CD4-positive, alpha-beta T cell treated with Interferon alpha-2 for 1 hour (primary cell): ENCODE measurements at regions not wholly inside any gene's neighbourhood (a gene's known extent, or its start where the extent isn't known, plus 50 kb on each side); places are given as distances from the start of the nearest gene placed in this dataset.

Experiments used
- DNase-seq, 2 donors: peaks; one replicate each; pipeline ENCODE4 v3.0.0-alpha.2; 2020 to 2022

GRCh38 chr5:6193310-6193709 is 185.0 kb downstream of the MED10 start:
- no peak for DNase-seq

GRCh38 chr5:6190838-6191237 is 187.5 kb downstream of the MED10 start:
- DNase-seq = no peak

GRCh38 chr5:6188976-6189375 is 189.4 kb downstream of the MED10 start:
- DNase-seq = no peak

- DNase-seq = no peak
Observed at GRCh38 chr5:6188344-6188743, 190.0 kb downstream of the MED10 start.

- no peak for DNase-seq
Observed at GRCh38 chr5:6187501-6187900, 190.8 kb downstream of the MED10 start.

- DNase-seq = no peak
Observed at GRCh38 chr5:6185574-6185973, 192.8 kb downstream of the MED10 start.

GRCh38 chr5:6184481-6184880 is 193.9 kb downstream of the MED10 start:
- DNase-seq = no peak

- no peak for DNase-seq
Observed at GRCh38 chr5:6183391-6184390, 194.7 kb downstream of the MED10 start.

- no peak for DNase-seq
Observed at GRCh38 chr5:6182271-6182815, 196.0 kb downstream of the MED10 start.

GRCh38 chr5:6181871-6182270 is 196.5 kb downstream of the MED10 start:
- DNase-seq = no peak

GRCh38 chr5:6181147-6181729 is 197.1 kb downstream of the MED10 start:
- no peak for DNase-seq

GRCh38 chr5:6180231-6180872 is 198.0 kb downstream of the MED10 start:
- no peak for DNase-seq

GRCh38 chr5:6178846-6179532 is 199.4 kb downstream of the MED10 start:
- DNase-seq = no peak

GRCh38 chr5:6177926-6178325 is 200.4 kb downstream of the MED10 start:
- DNase-seq = no peak

GRCh38 chr5:6176102-6176693 is 202.1 kb downstream of the MED10 start:
- no peak for DNase-seq

- no peak for DNase-seq
Observed at GRCh38 chr5:6175172-6175854, 203.0 kb downstream of the MED10 start.

GRCh38 chr5:6169660-6170059 is 208.7 kb downstream of the MED10 start:
- DNase-seq = no peak

- no peak for DNase-seq
Observed at GRCh38 chr5:6166698-6167394, 211.5 kb downstream of the MED10 start.

GRCh38 chr5:6163913-6164312 is 214.4 kb downstream of the MED10 start:
- no peak for DNase-seq

GRCh38 chr5:6162175-6162574 is 216.2 kb downstream of the MED10 start:
- DNase-seq = no peak

- no peak for DNase-seq
Observed at GRCh38 chr5:6161257-6161656, 217.1 kb downstream of the MED10 start.
